Sciatic nerve (tissue), 2 donors: ENCODE measurements at regions not wholly inside any gene's neighbourhood (a gene's known extent, or its start where the extent isn't known, plus 50 kb on each side); places are given as distances from the start of the nearest gene placed in this dataset.
"Not testable (repeated sequence)": the region's sequence is repeated elsewhere in the genome, so short reads cannot be mapped to it uniquely, and the experiment has no call there.

Experiments
- ATAC-seq: fragments of 200-7000 bp; cut with Tn5 transposase; one replicate; pipeline ENCODE4 v1.9.1; 2020; ENCODE audit warnings: mild to moderate bottlenecking, moderate library complexity
- DNase-seq: peaks from one replicate; pipeline ENCODE4 v3.0.0-alpha.2; 2020; ENCODE audit warnings: low spot score
- intact Hi-C: fragments of 100-400 bp; cut with DNase I; formaldehyde crosslinking; loops from one replicate; pipeline ENCODE4 v1.14.2; 2022
- donor health status: DM: no; HTN: no; CAD: no.
- donor health status: DM: no; HTN: no; CAD: no.

DNA sequence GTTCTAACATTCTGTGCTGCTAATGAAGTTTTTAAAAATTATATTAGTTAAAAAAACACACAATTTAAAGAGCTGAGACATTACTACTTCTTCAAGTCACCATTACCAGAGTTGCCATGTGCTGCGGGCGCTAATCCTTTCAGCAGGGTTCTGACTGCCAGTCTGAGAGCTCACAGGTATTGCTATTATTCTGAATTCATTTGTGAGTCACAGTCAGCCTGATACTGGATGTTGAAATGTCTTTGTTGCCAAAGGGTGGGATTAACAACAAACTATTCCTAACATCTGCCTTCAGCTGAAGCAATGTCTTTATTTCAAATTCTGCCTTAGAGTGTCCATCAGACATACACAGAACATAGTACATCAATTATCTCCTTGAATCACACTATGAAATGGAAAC lies 197.1 kb upstream of the FGF13 start:
- ATAC-seq, result no peak
- intact Hi-C loops, result no loop called here

DNA sequence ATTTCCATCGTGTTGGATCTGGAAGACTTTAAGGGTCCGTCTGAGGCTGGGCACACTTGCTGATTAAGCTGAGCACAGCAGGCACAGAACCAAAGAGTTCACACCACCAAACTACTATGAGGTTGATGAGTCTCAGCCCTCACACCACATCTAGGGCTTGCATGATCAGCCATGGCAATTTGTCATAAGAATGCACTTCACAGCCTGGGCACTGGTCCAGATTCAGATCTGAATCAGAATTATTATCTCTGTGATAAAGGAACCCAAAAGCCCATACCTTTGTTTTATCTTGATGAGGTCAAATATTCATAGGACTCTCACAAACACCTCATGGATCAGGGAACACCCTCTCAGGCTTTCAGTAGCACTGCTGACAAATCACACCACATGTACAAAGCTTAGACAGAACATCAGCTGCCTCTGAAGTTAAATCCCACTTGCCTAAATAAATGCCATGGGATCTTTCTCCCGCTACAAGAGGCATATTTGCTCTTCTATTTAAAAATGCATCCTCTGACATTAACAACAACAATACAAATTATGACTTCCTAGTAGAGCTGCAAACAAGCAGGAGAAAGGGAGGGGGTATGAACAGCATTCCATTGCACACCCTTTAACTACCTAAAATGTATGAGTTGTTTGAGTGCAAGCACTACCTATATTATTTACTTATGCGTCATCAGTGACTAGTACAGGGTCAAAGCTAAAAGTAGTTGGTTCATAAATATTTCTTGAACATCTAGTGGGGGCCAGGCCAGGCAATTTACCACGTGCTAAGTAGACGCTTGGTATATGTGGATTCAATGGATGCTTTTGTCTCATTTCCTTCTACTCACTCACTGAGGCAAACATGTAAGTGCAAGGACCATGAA lies 186.3 kb upstream of the FGF13 start:
- ATAC-seq (no peak), DNase-seq (no peak)
- intact Hi-C loops, result no loop called here

More for the DNA sequence above, 197.1 kb upstream of the FGF13 start:
- no peak for DNase-seq

DNA sequence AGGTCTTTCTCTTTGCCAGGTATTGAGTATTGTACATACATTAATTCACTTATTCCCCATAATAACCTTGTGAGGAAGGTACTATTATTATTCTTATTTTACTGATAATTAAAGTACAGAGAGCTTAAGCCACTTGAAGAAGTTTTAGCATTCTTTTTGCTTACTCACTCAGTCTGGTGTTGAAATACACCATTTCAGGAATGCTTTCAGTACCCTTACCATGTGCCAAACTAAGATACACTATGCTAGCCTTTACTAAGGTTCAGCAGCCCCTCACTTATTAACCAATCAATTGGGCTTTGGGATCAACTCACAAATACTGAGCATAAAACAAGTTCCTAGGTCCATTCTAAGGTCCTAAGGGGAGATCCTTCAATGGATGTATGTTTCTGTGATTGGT lies 179.0 kb upstream of the FGF13 start:
- DNase-seq (no peak), ATAC-seq (no peak)
- intact Hi-C loops, result no loop called here

DNA sequence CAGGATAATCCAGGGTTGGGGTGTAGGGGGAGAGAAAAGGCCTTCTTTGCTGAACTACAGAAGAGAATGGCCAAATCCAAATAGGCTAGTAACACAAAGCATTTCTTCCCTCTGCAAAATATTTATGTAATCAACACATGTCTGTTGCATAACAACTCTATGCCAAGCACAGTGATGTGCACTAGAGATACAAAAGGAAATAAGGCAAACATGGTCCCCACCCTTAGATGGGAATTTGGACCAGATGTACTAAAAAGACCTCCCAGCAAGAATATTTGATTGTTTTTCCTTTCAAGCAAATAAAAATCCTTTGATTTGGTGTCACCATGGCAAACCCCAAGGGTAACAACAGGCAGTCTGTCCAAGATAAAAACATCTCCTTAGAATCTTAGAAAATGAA lies 177.6 kb upstream of the FGF13 start:
- ATAC-seq, result peak; percentile 78
- intact Hi-C loops, result no loop called here
- DNase-seq, result no peak

DNA sequence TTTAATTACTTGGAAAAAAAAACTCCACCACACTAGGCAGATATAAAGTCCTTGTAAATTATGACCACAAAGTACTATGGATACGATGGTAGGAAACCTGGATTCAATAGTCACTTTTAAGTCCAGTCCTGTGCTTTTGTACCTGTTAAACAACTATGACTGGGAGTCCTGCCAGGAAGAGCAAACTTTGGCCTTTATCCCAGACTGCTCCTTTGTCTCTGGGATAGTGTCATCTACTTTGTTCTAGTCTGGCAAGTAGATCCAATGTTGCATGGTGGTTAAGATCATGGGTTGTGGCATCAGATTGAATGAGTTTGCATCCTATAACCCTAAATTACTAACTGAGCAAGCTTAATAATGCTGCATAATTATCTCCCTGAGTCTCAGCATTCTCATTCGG lies 175.3 kb upstream of the FGF13 start:
- no peak for DNase-seq
- intact Hi-C loops, result no loop called here
- ATAC-seq, result no peak

DNA sequence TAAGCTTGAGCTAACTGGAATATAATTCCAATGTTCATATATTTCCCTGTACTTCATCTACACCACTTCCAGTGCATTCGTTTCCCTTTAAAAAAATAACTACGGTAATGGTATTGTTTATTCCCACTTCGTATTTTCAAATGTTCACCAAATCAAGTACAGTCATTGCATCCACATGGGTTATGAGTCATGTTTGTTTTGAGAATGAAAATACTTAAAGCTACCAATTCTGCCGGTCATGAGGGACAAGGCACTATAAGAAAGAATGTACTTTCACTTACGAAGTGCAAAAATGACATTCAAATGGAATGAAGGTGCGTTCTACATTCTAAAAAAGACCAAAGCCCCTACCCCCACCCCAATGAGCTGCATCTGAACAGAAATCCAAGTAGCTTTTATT lies 174.4 kb upstream of the FGF13 start:
- DNase-seq (no peak), ATAC-seq (no peak)
- intact Hi-C loops, result no loop called here

DNA sequence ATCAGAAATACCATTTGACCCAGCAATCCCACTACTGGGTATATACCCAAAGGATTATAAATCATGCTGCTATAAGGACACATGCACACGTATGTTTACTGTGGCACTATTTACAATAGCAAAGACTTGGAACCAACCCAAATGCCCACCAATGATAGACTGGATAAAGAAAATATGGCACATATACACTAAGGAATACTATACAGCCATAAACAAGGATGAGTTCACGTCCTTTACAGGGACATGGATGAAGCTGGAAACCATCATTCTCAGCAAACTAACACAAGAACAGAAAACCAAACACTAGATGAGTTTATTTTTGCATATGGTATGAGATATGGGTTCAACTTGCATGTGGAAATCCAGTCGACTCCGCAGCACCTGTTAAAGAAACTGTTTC lies 168.8 kb upstream of the FGF13 start:
- DNase-seq, ATAC-seq, intact Hi-C loops: not testable (repeated sequence)

DNA sequence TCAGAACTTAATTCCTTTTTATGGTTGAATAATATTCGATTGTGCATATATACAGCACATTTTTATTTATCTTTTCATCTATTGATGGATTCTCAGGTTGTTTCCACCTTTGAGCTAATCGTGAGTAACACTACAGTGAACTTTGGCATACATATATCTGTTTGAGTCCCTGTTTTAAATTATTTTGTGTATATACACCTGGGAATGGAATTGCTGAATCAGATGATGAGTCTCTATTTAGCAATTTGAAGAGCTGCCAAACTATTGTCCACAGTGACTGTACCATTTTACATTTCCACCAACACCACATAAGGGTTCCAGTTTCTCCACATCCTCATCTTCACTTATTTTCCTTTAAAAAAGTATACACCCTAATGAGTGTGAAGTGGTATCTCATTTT lies 166.2 kb upstream of the FGF13 start:
- ATAC-seq, result no peak
- DNase-seq, result no peak
- intact Hi-C loops, result no loop called here

DNA sequence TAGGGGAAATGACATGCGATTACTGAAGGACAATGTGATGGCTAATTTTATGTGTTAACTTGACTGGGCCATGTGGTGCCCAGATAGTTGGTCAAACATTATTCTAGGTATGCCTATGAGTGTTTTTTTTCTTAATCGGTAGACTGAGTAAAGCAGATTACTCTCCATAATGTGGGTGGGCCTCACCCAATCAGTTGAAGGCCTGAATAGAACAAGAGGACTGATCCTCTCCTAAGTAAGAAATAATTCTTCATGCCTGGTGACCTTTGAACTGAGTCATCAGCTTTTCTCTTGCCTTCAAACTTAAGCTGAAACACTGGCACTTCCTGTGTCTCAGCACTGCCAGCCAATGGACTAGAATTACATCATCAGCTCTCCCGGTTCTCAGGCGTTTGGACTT lies 164.0 kb upstream of the FGF13 start:
- ATAC-seq, result no peak
- intact Hi-C loops, result no loop called here
- no peak for DNase-seq

DNA sequence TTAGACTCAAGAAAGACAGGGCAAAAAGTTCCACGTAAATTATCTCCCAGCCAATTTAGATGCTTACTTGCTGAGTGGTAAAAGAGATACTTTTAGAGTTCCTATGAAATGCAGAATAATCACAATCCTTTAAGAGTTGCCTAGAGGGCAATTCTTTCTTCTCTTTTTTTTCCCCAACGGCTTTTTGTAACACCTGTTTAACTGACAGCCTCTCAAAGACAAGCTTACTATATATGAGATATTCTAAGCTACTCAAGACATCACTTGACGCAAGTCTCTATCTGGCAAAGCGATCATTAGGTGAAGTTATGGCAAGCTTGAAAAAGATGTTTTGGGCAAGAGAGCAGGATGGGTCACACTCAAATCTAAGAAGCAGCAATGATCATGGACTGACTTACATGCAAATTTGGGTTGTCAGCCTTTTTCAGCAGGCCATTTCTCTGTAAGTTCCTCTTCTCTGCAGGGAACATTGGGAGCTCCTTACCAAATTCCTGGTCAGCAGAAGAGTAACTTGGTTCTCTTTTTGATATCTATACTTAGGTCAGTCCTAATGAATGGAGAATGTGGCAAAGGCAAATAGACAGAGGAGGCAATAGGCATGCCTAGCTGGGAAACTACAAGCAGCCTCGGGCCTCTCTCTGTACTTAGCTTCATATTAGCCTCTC lies 162.9 kb upstream of the FGF13 start:
- intact Hi-C loops, result no loop called here
- DNase-seq (no peak), ATAC-seq (no peak)

DNA sequence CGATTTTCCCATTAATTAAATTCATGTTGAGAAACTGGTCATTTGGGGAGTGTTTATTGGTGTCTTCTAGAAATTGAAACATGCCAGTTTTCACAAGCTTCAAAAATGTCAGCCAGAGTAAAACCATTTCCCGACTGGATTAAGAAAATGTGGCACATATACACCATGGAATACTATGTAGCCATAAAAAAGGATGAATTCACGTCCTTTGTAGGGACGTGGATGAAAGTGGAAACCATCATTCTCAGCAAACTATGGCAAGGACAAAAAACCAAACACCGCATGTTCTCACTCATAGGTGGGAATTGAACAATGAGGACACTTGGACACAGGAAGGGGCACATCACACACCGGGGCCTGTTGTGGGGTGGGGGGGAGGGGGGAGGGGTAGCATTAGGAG lies 162.1 kb upstream of the FGF13 start:
- intact Hi-C loops, ATAC-seq, DNase-seq: not testable (repeated sequence)

DNA sequence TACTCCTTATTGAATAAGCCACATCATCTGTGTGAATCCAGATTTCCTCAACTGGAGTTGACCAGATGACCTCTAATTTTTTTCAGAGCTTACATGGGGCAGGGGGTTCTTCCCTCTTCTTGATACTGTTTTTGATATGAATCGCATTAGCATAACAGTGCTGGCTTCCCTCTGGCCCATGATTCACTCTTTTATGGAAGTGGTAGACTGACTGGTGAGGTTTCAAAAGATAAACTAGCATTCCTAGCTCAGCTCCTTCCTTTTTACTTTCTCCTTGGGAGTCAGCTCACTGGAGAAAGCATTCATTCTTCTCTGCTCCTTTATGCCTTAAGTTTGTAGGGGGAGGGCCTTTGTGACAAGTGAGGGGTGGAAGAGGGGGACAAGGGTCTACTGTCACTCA lies 161.0 kb upstream of the FGF13 start:
- ATAC-seq, result no peak
- intact Hi-C loops, result no loop called here

DNA sequence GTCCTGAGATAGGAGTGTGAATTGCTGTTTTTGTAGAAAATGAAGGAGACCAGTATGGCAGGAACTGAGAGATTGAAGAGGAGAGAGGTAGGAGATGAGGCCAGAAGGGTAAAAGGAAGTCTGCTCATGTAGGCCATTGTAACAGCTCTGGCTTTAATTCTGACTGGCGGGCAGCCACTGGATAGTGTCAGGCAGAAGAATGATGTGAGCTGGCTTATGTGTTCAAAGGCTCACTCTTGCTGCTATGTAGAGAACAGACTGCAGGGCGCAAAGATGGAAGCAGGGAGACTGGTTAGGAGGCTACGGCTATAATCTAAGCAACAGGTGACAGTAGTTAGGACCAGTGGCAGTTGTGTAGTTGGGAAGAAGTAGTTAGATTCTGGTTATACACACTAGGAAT lies 160.2 kb upstream of the FGF13 start:
- intact Hi-C loops, result no loop called here
- DNase-seq (no peak), ATAC-seq (no peak)

More for the DNA sequence above, 161.0 kb upstream of the FGF13 start:
- no peak for DNase-seq

DNA sequence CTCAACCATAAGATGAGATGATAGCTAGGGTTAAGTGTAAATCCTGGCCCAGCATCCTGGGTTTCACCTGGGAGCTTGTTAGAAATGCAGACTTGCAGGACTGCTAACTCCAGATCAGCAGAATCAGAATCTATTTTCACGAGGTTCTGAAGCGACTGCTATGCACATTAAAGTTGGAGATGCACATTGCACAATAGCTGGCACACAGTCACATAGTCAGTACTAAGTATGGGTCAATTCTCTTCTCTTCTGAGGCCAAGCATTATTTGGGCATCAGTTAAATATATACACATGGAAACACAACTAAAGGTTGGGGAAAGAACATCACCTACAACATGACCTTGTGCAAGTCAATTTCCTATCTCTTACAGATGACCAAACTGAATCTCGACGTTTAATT lies 155.1 kb upstream of the FGF13 start:
- intact Hi-C loops, result no loop called here
- DNase-seq, result no peak
- ATAC-seq, result no peak

DNA sequence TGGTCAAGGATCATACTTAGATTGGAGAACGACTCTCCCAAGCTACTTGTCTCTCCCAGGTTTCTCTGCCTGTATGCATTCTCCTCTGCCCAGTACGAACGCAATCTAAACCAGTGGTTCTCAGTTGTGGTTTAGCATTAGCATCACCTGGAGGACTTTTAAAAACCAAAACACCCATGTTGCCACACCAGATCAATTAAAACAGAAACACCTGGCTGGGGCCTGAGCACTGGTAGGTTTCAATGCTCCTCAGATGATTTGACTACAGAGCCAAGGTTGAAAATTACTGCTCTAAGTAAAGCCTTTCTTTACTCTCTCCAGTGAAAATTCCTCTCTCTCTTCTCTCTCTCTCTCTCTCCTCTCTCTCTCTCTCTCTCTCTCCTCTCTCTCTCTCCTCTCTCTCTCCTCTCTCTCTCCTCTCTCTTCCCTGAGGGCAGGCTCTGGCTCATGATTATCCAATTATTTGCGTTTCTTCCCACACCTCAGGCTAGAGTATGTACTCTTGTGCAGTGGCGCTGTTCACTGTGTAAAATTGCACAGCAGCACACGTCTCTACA lies 153.7 kb upstream of the FGF13 start:
- DNase-seq, result no peak
- ATAC-seq, result no peak
- intact Hi-C loops, result no loop called here

DNA sequence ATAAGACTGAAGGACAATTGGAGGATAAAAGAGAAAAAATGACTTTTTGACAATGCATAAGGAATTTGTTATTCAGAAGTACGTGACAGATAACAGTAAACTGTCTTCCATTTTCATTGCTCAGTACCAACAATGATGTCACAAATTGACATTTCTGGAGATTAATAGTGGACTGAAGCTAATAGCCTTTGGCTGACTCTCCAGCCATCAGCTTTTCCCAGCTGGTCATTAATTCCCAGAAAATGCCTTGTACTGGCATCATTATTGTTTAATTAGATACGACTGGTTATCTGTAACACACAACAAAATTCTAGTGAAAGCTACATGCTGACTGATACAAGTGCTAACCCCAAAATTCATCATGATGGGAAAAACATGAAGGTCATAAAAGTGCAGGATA lies 147.9 kb upstream of the FGF13 start:
- intact Hi-C loops, result no loop called here

DNA sequence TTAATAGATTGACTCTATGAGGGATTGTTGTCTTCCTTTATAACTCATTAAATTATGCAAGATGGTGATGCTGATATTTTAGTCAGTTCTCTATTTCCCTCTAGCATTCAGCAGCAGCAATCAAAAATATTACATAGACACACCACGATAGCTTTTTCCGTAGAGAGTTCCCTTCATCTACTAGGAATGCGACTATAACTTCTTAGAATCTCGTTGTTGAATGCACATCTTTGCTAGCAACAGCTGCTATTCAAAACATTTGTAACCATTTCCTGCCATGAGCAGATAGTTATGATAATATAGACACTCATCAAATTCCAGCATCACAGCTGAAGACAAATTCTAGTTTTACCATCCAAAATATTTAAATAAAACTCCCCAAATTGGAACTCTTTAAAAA lies 147.4 kb upstream of the FGF13 start:
- ATAC-seq, result no peak
- DNase-seq, result no peak
- intact Hi-C loops, result no loop called here

More for the DNA sequence above, 147.9 kb upstream of the FGF13 start:
- no peak for ATAC-seq
- no peak for DNase-seq

DNA sequence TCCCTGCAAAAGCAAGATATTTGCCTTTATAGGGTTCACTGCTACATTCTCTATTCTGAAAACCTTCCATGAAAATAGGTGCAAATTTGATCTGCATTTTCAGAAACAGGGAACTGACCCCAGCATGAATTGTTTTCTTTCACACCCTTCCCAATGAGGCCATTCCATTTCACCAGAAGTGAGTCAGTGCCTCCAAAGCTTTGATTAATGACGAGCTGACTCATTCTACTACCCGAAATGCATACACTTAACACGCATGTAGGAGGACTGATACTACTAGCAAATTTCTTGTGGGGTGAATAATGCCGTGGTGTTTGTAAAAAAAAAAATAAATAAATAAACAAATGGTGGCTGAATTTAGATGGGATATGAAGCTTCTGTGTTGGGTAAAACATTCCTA lies 146.9 kb upstream of the FGF13 start:
- intact Hi-C loops, result no loop called here
- ATAC-seq, result no peak
- no peak for DNase-seq

DNA sequence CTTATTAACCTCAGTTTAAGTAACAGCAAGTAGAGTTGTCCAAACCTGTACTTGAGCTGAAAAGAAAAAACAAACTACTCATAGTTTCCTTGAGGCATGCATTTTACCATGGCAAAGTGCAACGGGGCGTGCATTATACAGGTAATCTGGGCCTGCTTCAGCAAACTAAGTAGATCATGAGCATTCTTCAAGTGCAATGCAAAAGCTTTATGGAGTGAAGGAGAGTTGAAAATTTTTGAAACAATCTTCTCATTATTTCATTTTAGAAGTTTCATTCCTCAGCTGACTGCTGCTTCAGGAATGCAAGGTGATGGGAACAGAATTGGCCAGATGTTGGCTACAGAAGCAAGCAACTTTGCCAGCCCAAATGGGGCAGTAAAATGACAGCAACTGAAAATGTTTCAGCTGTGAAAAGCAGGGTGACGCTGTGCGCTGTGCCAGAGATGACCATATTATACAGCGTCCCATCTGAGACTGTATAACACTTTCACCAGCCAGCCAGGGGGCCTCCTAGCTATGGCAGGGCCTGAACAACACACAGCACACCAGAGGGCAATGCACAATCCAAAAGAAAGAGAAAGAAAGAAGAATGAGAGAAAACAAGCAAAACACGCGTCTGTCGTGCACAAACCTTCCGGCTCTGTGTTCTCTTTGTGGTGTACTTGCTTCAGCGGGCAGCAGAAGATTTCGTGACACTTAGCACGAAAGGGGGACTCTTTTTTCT lies 145.5 kb upstream of the FGF13 start:
- ATAC-seq, result no peak
- intact Hi-C loops, result no loop called here

DNA sequence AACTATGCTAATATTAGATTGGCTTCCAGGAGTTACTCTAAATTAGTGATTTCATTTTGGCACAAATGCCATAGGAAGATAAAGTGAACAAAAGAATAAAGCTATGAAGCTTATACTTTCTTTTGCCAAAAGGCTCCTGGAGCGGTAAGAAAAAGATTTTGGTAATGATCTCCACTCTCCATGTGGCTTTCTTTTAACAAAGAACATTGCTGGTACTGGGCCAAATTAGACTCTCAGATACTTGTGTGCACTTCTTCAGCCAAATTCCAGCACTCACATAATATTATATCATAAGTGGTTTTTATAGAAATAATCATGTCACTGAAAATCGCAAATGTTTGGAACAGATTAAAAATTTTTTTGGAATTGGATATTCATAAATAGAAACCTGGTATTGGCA lies 142.4 kb upstream of the FGF13 start:
- intact Hi-C loops, result no loop called here
- DNase-seq, result no peak
- no peak for ATAC-seq

More for the DNA sequence above, 145.5 kb upstream of the FGF13 start:
- DNase-seq, result no peak
